UCSD-AML1 (cell line): ENCODE measurements at regions not wholly inside any gene's neighbourhood (a gene's known extent, or its start where the extent isn't known, plus 50 kb on each side); places are given as distances from the start of the nearest gene placed in this dataset.

ENCODE experiments used
- DNase-seq: peaks from one replicate; lab custom pipeline; 2025; ENCODE audit not compliant: unreplicated experiment; lab: John Stamatoyannopoulos, UW

DNA sequence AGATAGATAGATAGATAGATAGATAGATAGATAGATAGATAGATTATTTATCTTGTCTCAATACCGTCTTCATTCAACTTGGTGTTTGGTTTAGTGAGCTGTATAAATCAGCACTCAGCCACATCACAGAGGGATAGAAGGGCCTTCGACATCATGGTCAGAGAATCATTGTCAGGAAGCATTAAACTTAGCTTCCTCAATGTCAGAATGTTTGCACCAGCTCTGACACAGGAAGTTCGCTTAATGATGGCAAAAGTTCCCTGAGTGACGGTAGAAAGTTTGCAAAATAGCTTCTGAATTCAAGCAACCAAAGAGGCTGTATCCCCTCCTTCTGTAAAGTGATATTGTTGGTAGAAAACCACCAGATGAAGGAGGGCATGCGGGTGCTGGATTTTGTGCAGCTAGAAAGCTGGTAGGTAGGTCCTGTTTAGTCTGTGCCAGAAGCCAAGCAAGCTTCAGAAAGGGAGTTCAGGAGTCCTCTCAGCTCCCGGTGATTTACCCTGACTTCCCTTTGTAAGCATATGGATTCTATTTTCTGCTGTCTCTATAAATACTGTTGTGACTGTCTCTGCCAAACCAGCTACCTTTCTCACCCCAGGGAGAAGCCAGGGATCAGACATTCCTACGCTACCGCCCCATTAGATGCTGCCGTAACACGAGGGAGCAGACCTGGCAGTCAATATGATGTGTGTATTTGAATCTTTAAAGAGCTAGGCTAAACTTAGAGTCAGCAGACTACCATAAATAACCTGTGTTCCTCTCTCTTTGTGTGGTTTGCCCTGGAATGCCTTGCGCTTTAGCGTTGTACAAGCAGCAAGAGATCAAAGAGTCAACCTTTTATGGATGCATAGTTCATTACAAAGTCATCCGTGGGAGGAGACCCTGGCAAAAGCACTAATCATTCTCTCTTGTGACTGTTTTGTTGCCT lies 200.5 kb upstream of the KIAA1217 start:
- DNase-seq, result peak; percentile 28

DNA sequence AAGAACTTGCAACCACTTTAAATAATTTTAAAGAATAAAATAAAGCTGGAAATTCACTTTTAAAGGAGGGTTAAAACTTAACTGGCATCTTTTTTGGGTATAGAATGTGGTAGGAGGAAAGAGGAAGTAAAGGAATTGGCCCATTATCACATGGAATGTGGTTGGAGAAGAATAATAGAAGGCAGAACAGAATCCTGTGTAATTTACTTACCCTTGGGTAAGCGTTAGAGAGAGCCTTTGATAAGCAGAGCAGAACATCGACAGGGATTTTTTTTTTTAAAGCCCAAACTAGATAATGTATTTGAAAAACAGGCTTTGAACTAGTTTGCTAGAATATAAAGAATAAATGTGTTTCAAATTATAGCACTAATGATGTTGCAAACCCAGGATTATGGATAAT lies 199.8 kb upstream of the KIAA1217 start:
- DNase-seq, result no peak

DNA sequence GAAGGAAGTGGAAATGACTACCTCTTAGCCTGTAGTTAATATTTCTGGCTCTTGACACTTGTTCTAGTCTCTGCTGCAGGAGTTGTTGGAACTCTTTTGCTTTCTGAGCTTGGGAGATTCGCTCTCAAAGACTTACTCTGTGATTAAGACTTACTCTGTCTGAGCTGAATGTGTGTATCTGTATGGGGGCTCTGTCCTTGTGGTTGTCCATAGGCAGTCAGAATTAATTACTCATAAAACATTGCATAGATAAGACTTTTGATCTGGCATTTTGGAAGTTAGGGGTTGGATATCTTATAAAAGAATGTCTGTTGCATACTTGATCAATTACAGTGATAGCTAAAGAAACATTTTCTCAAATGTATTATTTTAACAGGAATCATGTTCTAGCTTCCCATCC lies 199.2 kb upstream of the KIAA1217 start:
- DNase-seq, result no peak

DNA sequence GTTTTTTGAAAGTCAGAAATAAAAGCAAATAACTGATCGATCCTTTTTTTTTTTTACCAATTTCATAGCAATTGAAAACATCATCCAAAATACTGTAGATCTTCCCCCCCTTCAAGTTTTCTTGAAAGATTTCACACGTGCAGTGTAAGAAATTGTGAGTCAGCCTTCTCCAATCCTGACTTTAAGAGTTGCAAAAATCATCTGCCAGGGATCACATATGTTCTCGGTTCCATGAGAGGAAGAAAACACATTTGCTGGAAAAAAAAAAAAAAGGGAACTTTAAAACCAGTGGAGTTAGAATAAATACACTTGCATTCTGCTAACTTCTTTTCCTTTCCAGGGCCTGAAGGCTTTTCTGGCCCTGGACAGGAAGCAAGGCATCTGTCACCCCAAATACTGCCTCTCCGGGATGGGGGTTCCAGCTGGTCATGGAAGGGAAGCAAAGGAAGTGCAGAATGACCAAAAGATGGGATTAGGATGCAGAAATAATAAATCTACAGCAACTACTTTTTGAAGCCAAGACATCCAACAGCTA lies 198.4 kb upstream of the KIAA1217 start:
- DNase-seq, result peak; percentile 23

DNA sequence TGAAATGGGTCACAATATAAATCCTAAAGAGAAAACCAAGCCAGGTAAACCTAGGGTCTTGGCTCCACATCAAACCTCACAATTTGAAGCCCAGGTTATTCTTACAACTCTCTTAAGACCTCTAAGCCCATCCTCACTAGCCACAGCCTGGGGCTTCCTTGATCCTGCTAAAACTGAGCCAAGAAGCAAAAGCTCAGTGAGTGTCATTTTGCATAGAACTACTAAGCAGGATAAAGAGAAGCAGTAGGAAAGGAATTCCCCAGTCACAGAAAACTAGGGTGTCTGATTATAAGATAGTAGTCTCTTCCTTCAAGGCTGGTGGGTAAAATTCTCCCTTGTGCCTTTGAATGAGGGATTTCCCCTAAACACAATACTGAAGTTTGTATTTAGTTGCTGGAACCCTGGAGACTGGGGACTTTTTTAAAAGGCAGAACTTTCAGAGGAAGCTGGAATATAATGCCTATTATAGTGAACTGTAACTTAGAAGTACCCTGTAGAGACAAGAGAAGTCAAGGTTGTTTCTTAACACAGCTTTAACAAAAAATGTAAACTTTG lies 196.6 kb upstream of the KIAA1217 start:
- no peak for DNase-seq

DNA sequence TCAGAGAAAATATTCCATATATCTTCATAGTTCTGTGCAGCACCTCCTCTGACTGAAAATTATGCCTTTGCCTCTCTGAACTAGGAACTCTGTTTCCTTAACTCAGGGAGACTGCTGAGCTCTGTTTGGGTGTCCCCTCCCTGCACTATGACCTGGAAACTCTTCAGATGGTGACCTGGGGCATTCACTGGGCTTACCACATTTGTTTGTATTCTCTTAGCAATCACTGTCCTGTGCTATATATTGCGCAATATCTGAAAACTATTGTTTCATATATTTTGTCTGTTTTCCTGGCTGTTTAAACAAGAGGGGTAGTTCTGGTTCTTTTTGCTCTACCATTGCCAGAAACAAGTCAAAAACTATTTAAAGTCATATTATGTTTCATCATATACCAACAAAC lies 181.8 kb upstream of the KIAA1217 start:
- no peak for DNase-seq

DNA sequence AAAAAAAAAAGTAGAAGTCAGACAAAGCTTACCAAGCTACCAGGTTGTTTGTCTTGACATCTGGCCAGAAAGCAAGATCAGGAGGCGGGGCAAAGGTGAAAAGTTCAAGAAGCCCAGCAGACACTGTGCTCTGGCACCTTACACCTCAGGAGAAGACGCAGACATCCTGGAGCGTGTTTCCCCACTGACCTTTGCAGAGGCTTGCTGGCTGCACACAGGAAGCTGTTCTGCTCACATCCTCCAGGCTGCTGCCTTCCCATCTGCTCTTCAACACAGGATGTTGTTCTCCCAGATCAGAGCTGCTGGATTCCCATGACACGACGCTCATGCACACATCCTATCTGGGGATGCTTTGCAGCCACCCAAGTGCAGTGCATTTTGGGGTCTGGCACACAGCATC lies 174.4 kb upstream of the KIAA1217 start:
- peak; percentile 51 for DNase-seq

DNA sequence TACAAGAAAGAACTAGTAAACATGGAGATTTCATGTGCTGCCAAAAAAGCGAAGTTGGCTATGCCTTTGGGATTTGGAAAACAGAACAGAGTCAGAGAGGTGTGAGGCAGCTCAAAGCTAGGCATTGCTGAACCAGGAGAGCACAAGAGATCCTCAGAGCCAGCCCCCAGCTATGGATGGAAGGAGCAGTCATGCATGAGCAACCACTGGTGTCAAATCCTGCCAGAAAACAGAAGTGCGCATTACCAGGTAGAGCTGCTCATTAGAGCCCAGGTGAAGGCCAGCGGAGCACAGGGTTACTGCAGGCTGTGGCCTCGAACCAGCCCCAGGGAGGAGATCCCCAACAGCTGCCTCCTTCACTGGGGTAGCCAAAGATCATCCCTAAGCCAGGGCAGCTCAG lies 173.2 kb upstream of the KIAA1217 start:
- DNase-seq, result no peak

DNA sequence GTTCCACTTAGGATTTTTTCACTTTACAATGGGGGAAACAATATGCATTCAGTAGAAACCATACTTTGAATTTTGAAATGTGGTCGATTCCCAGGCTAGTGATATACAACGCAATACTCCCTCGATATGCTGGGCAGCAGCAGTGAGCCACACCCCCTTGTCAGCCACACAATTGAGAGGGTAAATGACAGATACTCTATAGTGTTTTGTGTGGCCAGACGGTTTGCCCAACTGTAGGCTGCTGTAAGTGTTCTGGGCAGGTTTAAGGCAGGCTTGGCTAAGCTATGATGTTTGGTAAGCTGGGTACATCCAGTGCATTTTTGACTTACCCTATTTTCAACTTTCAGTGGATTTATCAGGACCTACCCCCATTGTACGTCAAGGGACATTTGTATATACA lies 169.6 kb upstream of the KIAA1217 start:
- no peak for DNase-seq

DNA sequence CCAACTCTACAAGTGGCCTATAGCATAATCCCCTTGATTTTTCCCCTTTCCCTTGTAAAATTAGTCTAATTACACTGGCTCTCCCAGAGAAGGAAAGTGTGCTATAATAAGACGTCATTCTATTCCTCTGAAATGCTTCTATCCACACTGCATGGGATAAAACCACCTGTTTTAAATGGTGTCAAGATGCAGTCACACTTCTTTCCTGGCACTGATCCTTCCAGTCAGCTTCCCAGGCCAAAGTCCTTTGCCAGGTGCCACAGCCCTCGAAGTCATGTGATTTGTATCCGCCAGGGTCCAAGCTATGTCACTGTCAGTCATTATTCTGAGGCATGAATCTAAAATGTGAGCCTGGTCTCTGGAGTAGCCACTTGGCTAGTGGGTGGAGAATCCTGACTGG lies 169.0 kb upstream of the KIAA1217 start:
- no peak for DNase-seq

DNA sequence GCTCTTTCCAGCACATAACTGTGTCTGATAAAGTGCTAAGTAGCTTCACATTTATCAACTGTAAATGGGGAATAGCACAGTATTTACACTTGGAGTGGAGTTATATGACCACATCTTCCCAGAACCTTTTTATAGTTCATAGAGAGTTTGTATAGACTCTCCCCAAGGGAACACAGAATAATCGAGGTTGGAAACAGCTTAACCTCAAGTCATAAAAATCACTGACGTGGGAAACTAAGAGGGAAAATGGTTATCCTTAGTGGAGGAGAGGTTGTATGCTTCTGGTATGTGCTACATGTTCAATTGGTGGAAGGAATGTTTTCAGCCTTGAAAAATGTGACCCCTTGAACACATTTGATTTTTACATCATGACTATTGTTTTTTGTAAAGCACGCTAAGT lies 167.9 kb upstream of the KIAA1217 start:
- DNase-seq, result no peak

DNA sequence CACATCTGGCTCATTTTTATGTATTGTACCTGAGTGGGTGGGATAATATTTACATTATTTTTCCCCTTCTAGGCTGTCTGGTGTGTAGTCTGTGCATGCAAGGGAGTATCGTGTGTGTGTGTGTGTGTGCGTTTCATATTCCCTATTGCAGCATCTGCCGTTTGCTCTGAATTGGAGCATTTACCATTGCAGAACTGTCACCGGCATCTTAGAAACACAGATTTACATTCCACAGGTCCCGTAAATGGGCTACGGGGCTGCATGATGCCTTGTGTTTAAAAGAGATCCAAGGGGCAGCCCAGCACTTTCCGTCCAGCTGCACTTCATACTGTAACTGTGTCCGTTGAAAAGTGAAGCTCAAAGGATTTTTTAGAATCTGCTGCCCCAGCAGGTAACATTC lies 167.1 kb upstream of the KIAA1217 start:
- DNase-seq, result no peak

DNA sequence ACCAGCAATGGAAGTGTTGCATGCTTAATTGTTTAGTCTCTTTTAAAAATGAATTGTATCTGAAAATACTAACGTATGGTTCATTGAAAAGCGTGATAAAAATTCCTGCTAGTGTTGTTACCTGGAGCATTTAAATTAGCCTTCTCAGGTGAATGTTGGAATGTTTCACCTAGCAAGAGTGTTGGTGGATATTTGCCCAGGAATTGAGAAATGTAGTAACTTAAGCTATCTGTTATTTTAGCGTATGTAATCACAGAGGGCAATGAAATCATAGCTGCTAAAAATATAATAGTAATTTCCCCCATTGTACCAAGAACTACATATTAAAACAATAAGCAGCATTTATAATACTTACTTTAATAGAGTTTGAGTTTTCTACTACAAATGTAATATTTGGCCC lies 166.1 kb upstream of the KIAA1217 start:
- DNase-seq, result no peak

DNA sequence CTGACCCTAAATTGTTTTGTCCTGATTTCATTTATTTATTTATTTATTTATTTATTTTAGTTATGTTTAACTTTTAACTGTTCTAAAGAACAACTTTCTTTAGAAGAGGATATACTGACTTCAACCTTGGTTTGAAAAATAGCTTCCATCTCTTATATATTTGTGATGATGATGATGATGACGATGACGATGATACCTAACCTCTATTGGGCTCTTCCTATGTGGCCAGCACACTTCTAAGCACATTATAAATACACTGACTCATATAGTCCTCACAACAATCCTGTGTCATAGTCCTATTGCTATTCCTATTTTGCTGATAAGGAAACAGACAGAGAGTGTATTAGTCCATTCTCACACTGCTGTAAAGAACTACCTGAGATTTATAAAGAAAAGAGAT lies 162.9 kb upstream of the KIAA1217 start:
- no peak for DNase-seq

DNA sequence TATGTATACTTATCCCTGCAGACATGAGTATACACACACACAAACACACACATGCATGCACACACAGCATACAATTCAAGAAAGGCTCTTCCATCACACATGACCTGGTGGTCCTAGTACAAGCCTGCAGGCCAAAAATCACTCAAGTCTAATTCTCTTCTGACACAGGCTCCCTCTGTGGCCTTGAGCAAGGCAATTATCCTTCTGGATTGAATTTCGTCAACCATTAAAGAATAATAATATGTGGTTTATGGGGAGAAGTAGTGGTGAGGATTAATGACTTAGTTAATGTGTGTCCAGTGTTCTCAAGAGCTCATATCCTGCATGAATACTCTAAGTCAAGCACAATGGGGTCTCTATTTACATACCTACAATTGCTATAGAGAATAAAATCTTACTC lies 161.8 kb upstream of the KIAA1217 start:
- no peak for DNase-seq

DNA sequence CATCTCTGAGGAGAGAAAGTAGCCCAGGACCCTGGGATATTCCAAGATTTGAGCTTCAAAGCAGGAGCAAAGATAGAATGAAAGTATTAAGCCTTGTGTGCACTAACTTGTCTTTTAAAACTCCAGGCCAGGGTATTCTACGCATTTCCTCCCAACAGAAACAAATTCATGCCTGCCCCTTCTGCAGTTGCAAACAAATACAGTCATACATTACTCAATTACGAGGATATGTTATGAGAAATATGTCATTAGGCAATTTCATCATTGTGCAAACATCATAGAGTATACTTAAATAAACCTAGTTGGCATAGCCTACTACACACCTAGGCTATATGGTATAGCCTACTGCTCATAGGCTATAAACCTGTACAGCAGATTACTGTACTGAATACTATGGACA lies 154.5 kb upstream of the KIAA1217 start:
- DNase-seq, result no peak

DNA sequence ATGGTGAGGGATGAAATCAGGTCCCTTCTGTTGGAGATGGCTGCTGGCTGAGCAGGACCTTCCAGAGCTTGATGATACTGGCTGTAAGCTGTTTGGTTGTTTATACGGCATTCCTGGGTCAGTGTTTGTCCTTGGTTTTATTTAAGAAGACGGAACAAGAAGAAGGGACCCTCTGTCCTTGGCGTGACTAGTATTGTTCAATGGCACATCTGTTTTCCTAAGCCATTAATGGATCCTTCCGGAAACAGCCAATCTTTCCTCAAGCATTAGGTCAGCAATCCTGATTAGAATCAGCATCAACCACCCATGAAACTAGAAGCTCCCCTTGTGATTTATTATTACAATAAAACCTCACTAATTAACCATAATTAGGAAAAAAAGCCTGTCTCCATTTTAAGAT lies 128.7 kb upstream of the KIAA1217 start:
- DNase-seq, result no peak

DNA sequence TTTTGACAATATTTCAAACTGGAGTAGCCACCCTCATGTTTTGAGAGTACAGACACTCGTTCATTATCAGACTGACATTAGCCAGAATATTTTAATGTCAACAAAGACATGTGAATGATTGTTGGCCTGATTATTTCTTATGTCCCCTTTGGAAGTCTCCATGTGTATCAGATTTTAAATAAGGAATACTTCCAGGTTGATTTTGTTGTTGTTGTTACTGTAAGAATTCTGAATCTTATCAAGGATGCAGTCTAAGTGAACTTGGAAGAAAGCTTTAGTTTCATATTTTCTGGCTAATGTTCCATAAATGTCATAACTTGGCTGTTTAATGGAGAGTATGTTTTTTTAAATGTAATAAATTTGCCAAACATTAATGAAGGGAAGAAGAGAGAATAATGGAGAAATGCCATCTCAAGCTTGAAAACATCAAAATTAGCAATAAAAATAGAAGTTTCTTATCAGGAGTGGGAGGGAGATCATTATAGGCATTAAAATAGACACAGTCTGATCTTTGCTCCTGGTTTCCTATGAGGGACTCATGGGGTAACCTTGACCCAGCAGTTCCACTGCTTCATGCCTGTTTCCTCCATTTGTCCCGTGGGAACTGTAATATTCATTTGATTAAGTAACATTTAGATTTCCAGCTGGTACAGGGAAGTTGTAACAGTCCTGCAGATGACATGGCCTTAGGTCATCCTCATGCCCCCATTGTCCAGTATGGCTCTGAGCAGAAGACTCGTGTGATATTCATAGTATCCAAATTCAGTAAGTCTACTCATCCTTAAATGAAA lies 122.4 kb upstream of the KIAA1217 start:
- no peak for DNase-seq

DNA sequence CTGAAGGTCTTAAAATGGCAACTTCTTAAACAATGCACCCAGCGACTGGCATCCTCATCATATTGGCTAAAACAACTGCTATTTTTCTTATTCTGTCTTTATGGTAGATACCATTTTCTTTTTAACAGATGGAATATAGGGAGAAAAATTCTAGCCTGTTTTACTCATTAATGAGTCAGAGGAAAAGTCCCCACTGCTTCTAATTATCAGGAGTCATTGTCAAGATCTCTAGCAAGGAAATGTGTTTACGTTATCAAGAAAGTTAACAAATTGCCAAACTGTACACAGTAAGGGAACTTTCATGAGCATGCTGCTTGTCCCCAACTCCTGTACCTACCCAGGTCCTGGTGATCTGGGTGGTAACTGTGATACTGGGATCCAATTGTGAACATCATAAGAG lies 117.7 kb upstream of the KIAA1217 start:
- no peak for DNase-seq

DNA sequence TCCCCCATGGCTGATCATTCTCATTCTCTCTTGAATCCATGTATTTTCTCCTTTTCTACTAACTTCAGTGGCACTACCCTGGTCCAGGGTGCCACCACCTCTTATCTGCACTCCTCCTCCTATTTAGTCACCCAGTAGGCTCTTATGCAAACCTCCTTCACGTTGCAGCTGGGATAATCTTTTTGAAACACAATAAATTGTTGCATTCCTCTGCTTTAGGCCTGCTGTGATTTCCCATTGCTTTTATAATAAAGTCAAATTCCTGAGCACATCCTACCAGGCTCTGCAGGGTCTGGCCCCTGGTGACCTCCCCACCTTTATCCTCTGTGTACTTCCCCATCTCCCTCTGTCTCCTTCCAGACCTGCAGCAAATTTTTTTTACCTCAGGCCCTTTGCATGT lies 112.7 kb upstream of the KIAA1217 start:
- DNase-seq, result no peak

DNA sequence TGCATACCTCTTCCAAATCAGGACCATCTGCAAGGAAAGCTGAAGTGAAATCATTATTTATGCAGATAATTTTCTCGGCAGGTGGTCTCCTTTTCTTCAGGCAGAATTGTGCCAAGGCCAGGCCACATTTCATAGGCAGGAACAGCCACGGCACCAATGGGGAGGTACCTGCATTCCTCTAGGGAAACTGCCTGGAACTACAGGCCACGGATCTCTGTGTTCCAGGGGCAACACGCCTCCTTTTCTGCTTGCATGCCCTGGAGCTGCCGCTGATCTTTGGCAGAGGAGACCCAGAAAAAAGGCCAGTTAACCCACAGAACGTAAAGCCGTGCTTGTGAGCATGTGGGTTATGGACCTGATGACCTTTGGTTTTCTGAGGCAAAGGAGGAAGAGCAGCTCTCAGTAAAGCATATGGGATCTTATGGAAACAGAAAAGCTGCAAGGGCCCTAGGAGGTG lies 111.2 kb upstream of the KIAA1217 start:
- DNase-seq, result no peak

DNA sequence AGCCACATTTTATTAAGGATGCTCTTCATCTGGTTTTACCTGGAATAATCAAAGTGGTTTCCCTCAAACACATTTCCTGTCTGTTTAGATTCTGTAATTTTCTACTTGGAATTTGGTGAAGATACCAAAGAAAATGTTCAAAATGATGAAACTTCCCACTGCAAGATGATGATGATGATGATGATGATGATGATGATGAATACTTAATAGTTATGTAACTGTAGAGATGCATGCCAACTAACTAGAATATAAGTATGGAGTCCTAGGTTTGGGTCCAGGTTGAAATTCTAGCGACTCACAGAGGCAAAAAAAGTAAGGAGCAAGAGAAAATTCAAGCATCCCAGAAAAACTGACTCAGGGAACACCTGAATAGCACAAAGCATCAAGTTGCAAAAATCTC lies 104.0 kb upstream of the KIAA1217 start:
- DNase-seq, result no peak
